ENCODE measurements at regions not wholly inside any gene's neighbourhood (a gene's known extent, or its start where the extent isn't known, plus 50 kb on each side); places are given as distances from the start of the nearest gene placed in this dataset.

DNA sequence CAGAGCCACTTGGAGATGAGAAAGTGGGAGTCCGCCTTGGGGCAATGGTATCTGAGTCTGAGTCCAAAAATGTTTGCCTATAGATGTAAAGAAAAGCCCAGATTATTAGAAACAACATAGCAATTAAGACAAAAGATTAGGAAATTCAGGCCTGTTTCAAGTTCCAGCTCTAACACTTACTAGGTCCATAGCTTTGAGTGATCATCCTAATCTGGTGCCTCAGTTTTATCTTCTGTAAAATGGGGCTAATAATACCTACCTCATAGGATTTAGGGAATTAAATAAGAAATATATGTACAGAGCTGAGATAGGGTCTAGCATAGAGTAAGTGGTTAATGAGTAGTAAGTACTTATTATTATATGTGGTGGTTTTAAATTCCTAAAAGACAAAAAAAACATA lies 58.6 kb upstream of the NLK start (continued):
- TF ChIP-seq, protein P1, sequence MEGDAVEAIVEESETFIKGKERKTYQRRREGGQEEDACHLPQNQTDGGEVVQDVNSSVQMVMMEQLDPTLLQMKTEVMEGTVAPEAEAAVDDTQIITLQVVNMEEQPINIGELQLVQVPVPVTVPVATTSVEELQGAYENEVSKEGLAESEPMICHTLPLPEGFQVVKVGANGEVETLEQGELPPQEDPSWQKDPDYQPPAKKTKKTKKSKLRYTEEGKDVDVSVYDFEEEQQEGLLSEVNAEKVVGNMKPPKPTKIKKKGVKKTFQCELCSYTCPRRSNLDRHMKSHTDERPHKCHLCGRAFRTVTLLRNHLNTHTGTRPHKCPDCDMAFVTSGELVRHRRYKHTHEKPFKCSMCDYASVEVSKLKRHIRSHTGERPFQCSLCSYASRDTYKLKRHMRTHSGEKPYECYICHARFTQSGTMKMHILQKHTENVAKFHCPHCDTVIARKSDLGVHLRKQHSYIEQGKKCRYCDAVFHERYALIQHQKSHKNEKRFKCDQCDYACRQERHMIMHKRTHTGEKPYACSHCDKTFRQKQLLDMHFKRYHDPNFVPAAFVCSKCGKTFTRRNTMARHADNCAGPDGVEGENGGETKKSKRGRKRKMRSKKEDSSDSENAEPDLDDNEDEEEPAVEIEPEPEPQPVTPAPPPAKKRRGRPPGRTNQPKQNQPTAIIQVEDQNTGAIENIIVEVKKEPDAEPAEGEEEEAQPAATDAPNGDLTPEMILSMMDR (IDR thresholded peaks at IDR 0.05; ENCODE audit: control extremely low read depth in 1 of 3, insufficient read depth in 1 of 3, low read depth in 1 of 3, low read length in 3 of 3) = no peak
